D721Med (cell line): ENCODE measurements at regions not wholly inside any gene's neighbourhood (a gene's known extent, or its start where the extent isn't known, plus 50 kb on each side); places are given as distances from the start of the nearest gene placed in this dataset.

ENCODE experiments used
- DNase-seq: peaks from one replicate; pipeline ENCODE4 v3.0.0; 2011; ENCODE audit warnings: low spot score; ENCODE audit not compliant: insufficient read length
- FAIRE-seq: peaks from 2 replicates; lab custom pipeline; 2011; peaks lifted over from hg19 to GRCh38; lab: Jason Lieb, UNC
- CTCF ChIP-seq: IDR thresholded peaks from 2 replicates; pipeline ENCODE4 v1.5.1; 2012; ENCODE audit warnings: mild to moderate bottlenecking, control low read depth; ENCODE audit not compliant: insufficient read depth; ENCODE audit errors: missing control alignments

- no peak for TF ChIP-seq CTCF
- FAIRE-seq (no peak), DNase-seq (no peak)
These were observed 293.6 kb downstream of the SHQ1 start for GRCh38 chr3:72554689-72555088.

- no peak for TF ChIP-seq CTCF
- FAIRE-seq (no peak), DNase-seq (no peak)
These were observed 294.9 kb downstream of the SHQ1 start for GRCh38 chr3:72553298-72553697.

- DNase-seq (no peak), FAIRE-seq (no peak)
- TF ChIP-seq CTCF = no peak
These were observed 297.5 kb downstream of the SHQ1 start for GRCh38 chr3:72550582-72551262.

GRCh38 chr3:72549761-72550581 lies 298.3 kb downstream of the SHQ1 start:
- no peak for TF ChIP-seq CTCF
- DNase-seq = no peak
- FAIRE-seq = no peak

- TF ChIP-seq CTCF = no peak
- no peak for FAIRE-seq
- DNase-seq = no peak
These were observed 299.3 kb downstream of the SHQ1 start for GRCh38 chr3:72548981-72549380.

- DNase-seq (no peak), FAIRE-seq (no peak)
- TF ChIP-seq CTCF = no peak
These were observed 299.8 kb downstream of the SHQ1 start for GRCh38 chr3:72548461-72548860.

GRCh38 chr3:72547183-72547582 lies 301.1 kb downstream of the SHQ1 start:
- no peak for TF ChIP-seq CTCF
- no peak for FAIRE-seq
- no peak for DNase-seq
